ENCODE measurements at regions not wholly inside any gene's neighbourhood (a gene's known extent, or its start where the extent isn't known, plus 50 kb on each side); places are given as distances from the start of the nearest gene placed in this dataset.

GRCh38 chr14:49527221-49527620, 59.0 kb downstream of the RPS29 start:
- H3K4me3 ChIP-seq (ENCODE audit: low read depth, low read length) = no peak overlapping the region
- TF ChIP-seq MAX (IDR thresholded peaks at IDR 0.05; ENCODE audit: low read depth, low read length) (no peak), CTCF (IDR thresholded peaks at IDR 0.05; ENCODE audit: low read depth, low read length) (no peak), MYC (IDR thresholded peaks at IDR 0.05; ENCODE audit: low read depth, low read length) (no peak), POLR2A (IDR thresholded peaks at IDR 0.05; ENCODE audit: extremely low read depth, insufficient read length) (no peak)
- no peak for DNase-seq (ENCODE audit: low read depth)

GRCh38 chr14:49526101-49526500, 60.1 kb downstream of the RPS29 start:
- H3K4me3 ChIP-seq (ENCODE audit: low read depth, low read length) = no peak overlapping the region
- TF ChIP-seq POLR2A (IDR thresholded peaks at IDR 0.05; ENCODE audit: extremely low read depth, insufficient read length) = no peak
- TF ChIP-seq MAX (IDR thresholded peaks at IDR 0.05; ENCODE audit: low read depth, low read length) = no peak
- no peak for TF ChIP-seq MYC (IDR thresholded peaks at IDR 0.05; ENCODE audit: low read depth, low read length)
- no peak for TF ChIP-seq CTCF (IDR thresholded peaks at IDR 0.05; ENCODE audit: low read depth, low read length)
- DNase-seq (ENCODE audit: low read depth) = no peak

- no peak for TF ChIP-seq CTCF (IDR thresholded peaks at IDR 0.05; ENCODE audit: low read depth, low read length)
- no peak for TF ChIP-seq MYC (IDR thresholded peaks at IDR 0.05; ENCODE audit: low read depth, low read length)
- TF ChIP-seq POLR2A (IDR thresholded peaks at IDR 0.05; ENCODE audit: extremely low read depth, insufficient read length) = no peak
- no peak for TF ChIP-seq MAX (IDR thresholded peaks at IDR 0.05; ENCODE audit: low read depth, low read length)
- H3K4me3 ChIP-seq (ENCODE audit: low read depth, low read length) = no peak overlapping the region
These were observed 69.9 kb downstream of the RPS29 start for GRCh38 chr14:49516286-49516685.

GRCh38 chr14:49512571-49512970, 73.6 kb downstream of the RPS29 start:
- TF ChIP-seq CTCF (IDR thresholded peaks at IDR 0.05; ENCODE audit: low read depth, low read length) = no peak
- TF ChIP-seq POLR2A (IDR thresholded peaks at IDR 0.05; ENCODE audit: extremely low read depth, insufficient read length) = no peak
- no peak for TF ChIP-seq MYC (IDR thresholded peaks at IDR 0.05; ENCODE audit: low read depth, low read length)
- DNase-seq (ENCODE audit: low read depth) = no peak
- no peak overlapping the region for H3K4me3 ChIP-seq (ENCODE audit: low read depth, low read length)

More at GRCh38 chr14:49516286-49516685, 69.9 kb downstream of the RPS29 start:
- no peak for DNase-seq (ENCODE audit: low read depth)

GRCh38 chr14:49512147-49512551, 74.0 kb downstream of the RPS29 start:
- H3K4me3 ChIP-seq (ENCODE audit: low read depth, low read length) = no peak overlapping the region
- no peak for DNase-seq (ENCODE audit: low read depth)

More at GRCh38 chr14:49512147-49512551, 74.0 kb downstream of the RPS29 start:
- TF ChIP-seq CTCF (IDR thresholded peaks at IDR 0.05; ENCODE audit: low read depth, low read length) = no peak
- TF ChIP-seq MAX (IDR thresholded peaks at IDR 0.05; ENCODE audit: low read depth, low read length) = no peak
- no peak for TF ChIP-seq MYC (IDR thresholded peaks at IDR 0.05; ENCODE audit: low read depth, low read length)
- TF ChIP-seq POLR2A (IDR thresholded peaks at IDR 0.05; ENCODE audit: extremely low read depth, insufficient read length) = no peak
